Thoracic aorta (tissue), 2 donors: ENCODE measurements at regions not wholly inside any gene's neighbourhood (a gene's known extent, or its start where the extent isn't known, plus 50 kb on each side); places are given as distances from the start of the nearest gene placed in this dataset.

Experiments used
- ATAC-seq: fragments of 150-250 bp; one replicate; pipeline ENCODE4 v1.8.0; 2017; ENCODE audit warnings: low read depth; ENCODE audit not compliant: insufficient number of reproducible peaks, low FRiP score
- DNase-seq: peaks from one replicate; pipeline ENCODE4 v3.0.0-alpha.2; 2020; ENCODE audit warnings: low spot score
- H3K27ac ChIP-seq, 2 donors: fragments of 200-600 bp; sonication (generic); 1 replicate in 1 of 2; 2 replicates in 1 of 2; pipeline ENCODE4 v1.5.1; 2016; ENCODE audit warnings: mild to moderate bottlenecking in 2 of 2, moderate library complexity in 2 of 2
- H3K27me3 ChIP-seq: fragments of 200-600 bp; sonication (generic); replicated peaks from 2 replicates; pipeline ENCODE4 v1.6.0; 2016; ENCODE audit warnings: mild to moderate bottlenecking; ENCODE audit not compliant: insufficient read depth
- H3K36me3 ChIP-seq: fragments of 200-600 bp; sonication (generic); one replicate; pipeline ENCODE4 v1.5.1; 2016
- H3K4me1 ChIP-seq, 2 donors: fragments of 200-600 bp; sonication (generic); 1 replicate in 1 of 2; 2 replicates in 1 of 2; pipeline versions ENCODE4 v1.5.1 to v1.6.0; 2016; ENCODE audit warnings: low read depth in 2 of 2, mild to moderate bottlenecking in 1 of 2; ENCODE audit not compliant: control insufficient read depth in 1 of 2
- H3K4me3 ChIP-seq: fragments of 200-600 bp; sonication (generic); 2 replicates; pipeline ENCODE4 v1.5.1; 2016; ENCODE audit warnings: mild to moderate bottlenecking
- H3K9me3 ChIP-seq: fragments of 200-600 bp; sonication (generic); 2 replicates; pipeline ENCODE4 v1.5.1; 2016
- CTCF ChIP-seq: fragments of 200-600 bp; sonication (generic); IDR thresholded peaks from one replicate; pipeline ENCODE4 v1.5.1; 2019; ENCODE audit warnings: antibody characterized with exemption

GRCh38 chr1:87904651-87905050, 576.0 kb downstream of the LMO4 start:
- ATAC-seq (no peak), DNase-seq (no peak)
- no peaks in the 10 kb centered on the region for H3K4me1 ChIP-seq
- TF ChIP-seq CTCF: no peak
- H3K36me3 ChIP-seq: no peaks in the 10 kb centered on the region
- no peak overlapping the region for H3K4me3 ChIP-seq
- H3K9me3 ChIP-seq: no peaks in the 10 kb centered on the region
- no peaks in the 10 kb centered on the region for H3K27me3 ChIP-seq
- no peak overlapping the region for H3K27ac ChIP-seq

DNA sequence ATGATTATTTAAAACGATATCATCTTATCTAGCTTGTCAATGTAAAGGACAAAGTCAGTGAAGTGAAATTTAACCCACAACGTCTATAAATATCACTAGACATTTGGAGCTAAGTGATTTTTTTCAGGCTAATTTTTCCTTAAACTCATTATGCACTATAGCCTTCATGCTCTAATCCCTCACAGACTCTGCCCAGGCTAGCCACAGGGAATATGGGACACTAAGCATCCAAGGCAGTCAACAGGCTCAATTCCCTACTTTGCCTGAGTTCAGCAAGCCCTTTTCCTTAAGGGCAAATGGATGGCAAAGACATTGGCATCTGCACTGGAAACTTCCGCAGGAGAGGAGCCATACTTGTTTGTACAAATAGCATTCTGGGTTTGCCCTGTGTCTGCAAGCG, 577.0 kb downstream of the LMO4 start:
- Histone ChIP-seq H3K9me3 (no peaks in the 10 kb centered on the region), H3K27me3 (no peaks in the 10 kb centered on the region), H3K36me3 (no peaks in the 10 kb centered on the region), H3K4me1 (no peaks in the 10 kb centered on the region), H3K4me3 (no peak overlapping the region), H3K27ac (no peak overlapping the region)
- no peak for TF ChIP-seq CTCF
- DNase-seq (no peak), ATAC-seq (no peak)

GRCh38 chr1:87906078-87906477, 577.4 kb downstream of the LMO4 start:
- Histone ChIP-seq H3K36me3 (no peaks in the 10 kb centered on the region), H3K4me3 (no peak overlapping the region), H3K4me1 (no peaks in the 10 kb centered on the region), H3K9me3 (no peaks in the 10 kb centered on the region), H3K27me3 (no peaks in the 10 kb centered on the region), H3K27ac (no peak overlapping the region)
- ATAC-seq: no peak
- TF ChIP-seq CTCF: no peak
- no peak for DNase-seq

DNA sequence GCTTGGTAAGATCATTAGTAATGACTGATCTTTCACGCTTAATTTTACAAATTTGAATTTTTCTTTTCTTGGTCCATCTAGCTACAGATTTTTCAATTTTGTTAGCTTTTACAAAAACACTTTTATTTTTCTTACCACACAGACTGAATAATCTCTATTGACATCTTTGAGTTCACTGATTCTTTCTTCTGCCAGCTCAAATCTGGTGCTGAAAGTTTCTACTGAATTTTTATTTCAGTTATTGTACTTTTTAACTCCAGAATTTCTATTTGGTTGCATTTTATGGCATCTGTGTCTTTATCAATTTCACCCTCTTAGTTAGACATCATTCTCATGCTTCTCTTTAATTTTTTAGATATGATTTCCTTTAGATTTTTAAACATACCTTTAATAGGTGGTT, 584.7 kb downstream of the LMO4 start:
- ATAC-seq (no peak), DNase-seq (no peak)
- no peak overlapping the region for H3K4me3 ChIP-seq
- H3K9me3 ChIP-seq: peaks cover 4% of the 10 kb centered on the region
- no peak for TF ChIP-seq CTCF
- no peaks in the 10 kb centered on the region for H3K27me3 ChIP-seq
- H3K36me3 ChIP-seq: no peaks in the 10 kb centered on the region
- peaks cover 7 to 26% of the 10 kb centered on the region in 2 donors for H3K4me1 ChIP-seq
- no peak overlapping the region for H3K27ac ChIP-seq

DNA sequence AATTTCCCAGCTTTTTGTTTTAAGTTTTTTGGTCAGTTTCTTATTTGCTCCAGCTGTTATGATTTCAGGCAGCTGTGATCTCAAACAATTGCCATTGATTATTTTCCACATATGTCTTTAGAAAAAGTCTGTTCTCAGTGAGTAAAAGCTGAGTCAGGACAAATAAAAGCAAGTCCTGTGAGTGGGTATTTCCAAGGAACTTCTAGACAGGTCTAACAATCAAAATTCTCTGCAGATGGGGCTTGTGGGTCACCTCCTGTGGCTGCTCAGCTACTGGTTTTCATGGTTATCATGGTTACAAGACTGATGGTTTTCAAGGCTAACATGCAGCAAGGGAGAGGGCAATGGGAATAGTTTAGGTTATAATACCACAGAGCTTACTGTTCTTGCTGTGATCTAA, 585.7 kb downstream of the LMO4 start:
- H3K27me3 ChIP-seq: no peaks in the 10 kb centered on the region
- H3K9me3 ChIP-seq: peaks cover 4% of the 10 kb centered on the region
- no peak for DNase-seq
- ATAC-seq: no peak
- no peak overlapping the region for H3K4me3 ChIP-seq
- H3K4me1 ChIP-seq: peaks cover 15 to 36% of the 10 kb centered on the region in 2 donors
- no peak for TF ChIP-seq CTCF
- H3K27ac ChIP-seq: no peak overlapping the region
- no peaks in the 10 kb centered on the region for H3K36me3 ChIP-seq
